H1 (cell line): ENCODE measurements at regions not wholly inside any gene's neighbourhood (a gene's known extent, or its start where the extent isn't known, plus 50 kb on each side); places are given as distances from the start of the nearest gene placed in this dataset.

Experiments
- EP300 ChIP-seq, 2 experiments: IDR thresholded peaks; 1 replicate in 1 of 2; 2 replicates in 1 of 2; pipeline ENCODE4 v1.6.1; 2011 to 2012; ENCODE audit warnings: low read depth in 2 of 2, low read length in 2 of 2, mild to moderate bottlenecking in 2 of 2, borderline replicate concordance in 1 of 2, inconsistent platforms in 1 of 2, moderate library complexity in 1 of 2
- GTF2F1 ChIP-seq: IDR thresholded peaks from 2 replicates; pipeline ENCODE4 v1.6.1; 2012; ENCODE audit warnings: low read depth, low read length, improper control_type of control experiment, borderline replicate concordance
- HDAC2 ChIP-seq, 2 experiments: fragments of 300-600 bp in 1 of 2; sonication (generic) in 1 of 2; IDR thresholded peaks; 2 replicates each; pipeline ENCODE4 v1.6.1; 2011 to 2012; ENCODE audit warnings: low read depth in 2 of 2, low read length in 2 of 2, mild to moderate bottlenecking in 2 of 2, moderate library complexity in 2 of 2, borderline replicate concordance in 1 of 2, inconsistent platforms in 1 of 2
- KDM4A ChIP-seq: IDR thresholded peaks from one replicate; pipeline ENCODE4 v1.7.1; 2012; ENCODE audit warnings: low read depth, mild to moderate bottlenecking, moderate library complexity, low read length, inconsistent platforms; ENCODE audit not compliant: severe bottlenecking
- KDM5A ChIP-seq: fragments of 200-600 bp; IDR thresholded peaks from 2 replicates; pipeline ENCODE4 v1.7.1; 2012; ENCODE audit warnings: mild to moderate bottlenecking, low read length, inconsistent platforms, mixed read lengths
- MAFK ChIP-seq: IDR thresholded peaks from 2 replicates; pipeline ENCODE4 v1.6.1; 2012; ENCODE audit warnings: low read depth, mild to moderate bottlenecking, improper control_type of control experiment, low read length
- POLR2AphosphoS5 ChIP-seq: IDR thresholded peaks from 2 replicates; pipeline ENCODE4 v1.6.1; 2011; ENCODE audit warnings: low read depth, low read length
- ZNF274 ChIP-seq: IDR thresholded peaks from 2 replicates; pipeline ENCODE4 v1.7.0; 2012; ENCODE audit warnings: low read length, borderline replicate concordance; ENCODE audit errors: extremely low read depth
- TF ChIP-seq, protein P1 (sequence below): IDR thresholded peaks from 2 replicates; pipeline ENCODE4 v1.6.1; 2011; ENCODE audit warnings: low read depth, mild to moderate bottlenecking, low read length; ENCODE audit not compliant: insufficient read depth

DNA sequence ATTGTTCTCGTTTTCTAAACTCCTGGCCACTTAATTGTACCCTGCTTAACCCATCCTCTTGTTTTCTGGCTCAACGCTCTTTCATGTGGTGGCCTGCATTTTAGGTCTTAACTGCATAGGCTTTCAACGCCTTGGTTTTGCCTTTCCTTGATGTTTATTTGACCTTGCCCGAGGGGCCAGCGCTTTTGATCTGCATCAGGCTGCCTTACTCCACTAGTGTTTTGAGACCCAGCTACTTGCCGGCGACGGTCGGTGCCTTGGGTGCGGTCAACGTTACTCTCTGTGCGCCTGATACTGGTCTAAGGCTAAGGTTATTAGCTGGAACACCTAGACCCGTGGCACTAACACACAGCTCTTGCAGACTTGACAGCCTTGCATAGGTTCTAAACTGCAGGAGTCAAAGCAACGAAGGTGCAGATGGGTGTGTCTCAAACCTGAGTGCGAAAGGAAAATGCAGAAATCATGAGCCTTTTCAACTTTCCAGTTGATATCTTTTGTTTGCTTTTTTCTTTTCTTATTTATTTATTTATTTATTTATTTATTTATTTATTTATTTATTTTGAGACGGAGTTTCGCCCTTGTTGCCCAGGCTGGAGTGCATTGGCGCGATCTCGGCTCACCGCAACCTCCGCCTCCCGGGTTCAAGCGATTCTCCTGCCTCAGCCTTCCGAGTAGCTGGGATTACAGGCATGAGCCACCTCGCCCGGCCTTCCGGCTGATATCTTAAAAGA lies 138.8 kb downstream of the HFE start (continued):
- TF ChIP-seq KDM5A (no peak), KDM4A (no peak), MAFK (0 out of 2 replicates have a peak, but pooled peaks have one; percentile 3), EP300 (IDR thresholded peaks at IDR 0.05; ENCODE audit: borderline replicate concordance in 1 of 2, low read depth in 2 of 2, low read length in 2 of 2) (no peak), ZNF274 (no peak), GTF2F1 (0 out of 2 replicates have a peak, but pooled peaks have one; percentile 35), POLR2AphosphoS5 (peak; percentile 96), HDAC2 (IDR thresholded peaks at IDR 0.05; ENCODE audit: borderline replicate concordance in 1 of 2, low read depth in 2 of 2, low read length in 2 of 2) (0 out of 4 replicates have a peak, but pooled peaks of 1 of the 2 experiments have one; percentile 4)
- TF ChIP-seq, protein P1, sequence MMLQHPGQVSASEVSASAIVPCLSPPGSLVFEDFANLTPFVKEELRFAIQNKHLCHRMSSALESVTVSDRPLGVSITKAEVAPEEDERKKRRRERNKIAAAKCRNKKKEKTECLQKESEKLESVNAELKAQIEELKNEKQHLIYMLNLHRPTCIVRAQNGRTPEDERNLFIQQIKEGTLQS, result no peak
- TF ChIP-seq, all 59 proteins: peak for 13
